ENCODE measurements at regions not wholly inside any gene's neighbourhood (a gene's known extent, or its start where the extent isn't known, plus 50 kb on each side); places are given as distances from the start of the nearest gene placed in this dataset.

DNA sequence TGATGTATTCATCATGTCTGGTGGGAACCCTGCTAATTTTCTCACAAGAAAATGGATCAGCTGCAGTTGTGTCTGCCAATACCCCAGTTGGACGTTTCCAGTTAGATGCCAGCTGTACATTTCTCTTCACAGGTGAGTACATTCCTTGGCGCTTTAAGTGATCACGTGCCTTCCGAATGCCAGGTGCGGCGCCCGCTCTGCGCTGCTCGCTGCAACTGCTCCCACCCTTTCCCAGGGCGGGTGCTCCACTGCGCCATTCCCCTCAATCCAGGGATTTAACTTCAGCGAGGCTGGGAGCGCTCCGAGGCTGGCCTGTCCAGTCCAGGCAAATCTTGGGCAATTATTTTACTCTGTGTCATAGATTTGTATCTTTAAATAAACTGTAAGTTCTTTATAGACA, 225.0 kb upstream of the RAB6C start:
- DNase-seq (ENCODE audit: low read depth): no peak

DNA sequence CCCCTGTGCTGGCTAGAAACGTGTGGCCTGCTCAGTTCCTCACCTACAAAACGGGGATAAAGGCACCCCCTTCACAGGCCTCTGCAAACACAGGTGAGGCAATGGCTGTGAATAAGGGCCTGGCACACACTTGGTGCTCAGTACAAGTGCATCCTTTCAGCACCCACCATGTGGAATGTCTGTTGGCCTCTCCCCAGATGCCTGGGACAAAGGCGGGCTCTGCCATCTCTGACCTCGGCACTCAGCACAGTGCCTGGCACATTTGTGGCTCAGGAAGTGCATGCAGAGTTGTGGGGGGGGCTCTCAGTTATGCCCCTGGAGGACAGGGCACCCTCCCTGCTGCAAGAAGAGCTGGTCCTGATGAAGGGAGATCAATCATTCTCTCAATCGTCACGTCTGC, 224.6 kb upstream of the RAB6C start:
- DNase-seq (ENCODE audit: low read depth): no peak

DNA sequence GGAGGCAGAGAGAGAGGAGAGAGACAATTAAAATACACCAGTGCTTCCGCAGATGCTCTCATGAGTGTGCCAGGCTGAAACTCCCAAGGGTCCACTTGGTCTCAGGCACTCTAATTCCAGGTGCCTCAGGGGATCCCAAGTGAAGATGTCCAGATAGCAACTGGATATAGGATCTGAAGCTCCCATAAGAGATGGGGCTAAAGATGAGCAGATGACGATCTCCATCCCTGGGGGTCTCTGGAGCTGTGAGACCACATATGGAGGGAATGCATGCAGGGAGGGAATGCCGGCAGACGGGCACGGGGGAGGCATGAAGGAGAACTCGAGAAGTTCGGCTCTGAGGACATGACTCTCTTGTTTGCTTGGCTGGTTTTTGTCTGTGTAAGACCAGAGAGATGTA, 223.7 kb upstream of the RAB6C start:
- DNase-seq (ENCODE audit: low read depth): no peak

DNA sequence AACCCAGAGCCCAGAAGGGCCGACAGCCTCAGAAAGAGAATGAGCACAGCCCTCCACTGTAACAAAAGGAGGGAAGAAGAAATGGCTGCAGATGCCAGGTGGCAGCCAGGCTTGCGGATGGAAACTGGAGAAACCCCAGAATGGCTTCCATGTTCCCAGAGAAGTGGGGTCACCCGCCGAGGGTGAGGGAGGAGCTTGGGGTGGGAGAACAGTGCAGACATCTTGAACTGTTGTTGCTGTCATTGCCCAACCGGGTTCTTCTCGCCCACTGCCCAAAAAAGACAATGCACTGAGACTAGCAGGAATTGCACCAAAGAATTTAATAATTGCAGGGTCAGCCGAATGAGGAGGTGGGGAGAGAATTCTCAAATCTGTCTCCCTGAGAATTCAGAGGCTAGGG, 223.2 kb upstream of the RAB6C start:
- DNase-seq (ENCODE audit: low read depth): no peak

DNA sequence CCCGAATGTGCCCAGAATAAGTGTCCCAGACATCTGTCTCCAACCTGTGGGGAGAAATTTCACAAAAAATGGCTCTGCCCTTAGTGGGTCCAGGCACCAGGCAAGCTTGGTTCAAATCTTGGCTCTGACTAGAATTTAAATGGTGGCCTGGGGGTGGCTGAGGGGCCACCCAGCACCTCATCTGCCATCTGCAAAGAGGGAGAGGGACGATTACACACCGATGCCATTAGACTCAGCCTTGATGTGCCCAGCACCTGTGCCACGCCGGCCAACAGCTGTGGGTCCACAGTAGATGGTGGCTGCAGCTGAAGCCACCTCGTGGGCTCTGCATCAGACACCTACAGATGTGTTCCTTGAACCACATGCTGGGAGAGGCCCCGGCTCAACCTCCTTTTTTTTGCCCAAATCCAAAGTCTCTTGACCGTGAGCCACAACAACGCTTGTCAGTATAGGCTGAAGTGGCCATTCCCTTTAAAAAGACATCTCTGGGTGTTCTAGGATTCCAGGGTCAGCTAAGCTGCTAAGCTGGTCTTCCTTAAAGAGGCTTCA, 222.0 kb upstream of the RAB6C start:
- no peak for DNase-seq (ENCODE audit: low read depth)

DNA sequence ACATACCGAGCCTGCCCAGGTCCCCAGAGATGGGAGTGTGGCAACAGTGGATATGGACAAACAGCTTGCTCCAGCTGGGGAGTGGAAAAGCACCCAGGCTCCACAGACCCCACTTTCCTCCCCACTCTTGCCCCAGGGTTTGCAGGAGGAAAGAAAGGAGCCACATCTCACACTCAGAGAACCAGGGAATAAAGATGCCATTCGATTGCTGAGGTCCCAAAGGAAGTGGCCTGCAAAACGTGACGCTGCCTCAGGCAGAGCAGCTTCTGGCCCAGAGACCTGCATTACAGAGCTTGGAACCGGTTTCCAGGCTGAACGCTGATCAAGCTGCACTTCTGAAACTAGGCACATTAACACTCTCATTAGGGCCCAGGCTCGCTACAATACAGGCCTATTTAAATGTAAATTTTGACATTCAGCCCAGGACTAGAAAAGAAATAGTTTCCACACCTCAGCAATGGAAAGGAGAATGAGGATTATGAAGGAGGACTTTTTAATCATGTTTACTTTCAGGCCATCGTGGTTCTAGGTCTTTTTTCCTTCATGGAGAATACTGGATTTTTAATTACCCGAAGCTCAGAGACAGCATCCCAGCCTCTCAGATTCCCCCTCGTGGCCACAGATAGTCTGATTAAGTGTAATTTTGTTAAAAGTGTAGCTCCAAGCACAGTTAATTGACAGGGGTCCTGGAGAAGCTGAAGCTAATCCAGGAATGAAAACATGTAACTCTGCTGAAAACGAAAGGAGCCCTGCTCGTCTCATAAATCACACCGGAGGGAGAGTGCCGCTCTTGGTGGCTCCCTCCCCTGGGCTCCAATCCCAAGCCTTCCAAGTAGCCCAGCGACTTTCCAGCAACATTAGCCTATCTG, 221.3 kb upstream of the RAB6C start:
- no peak for DNase-seq (ENCODE audit: low read depth)

DNA sequence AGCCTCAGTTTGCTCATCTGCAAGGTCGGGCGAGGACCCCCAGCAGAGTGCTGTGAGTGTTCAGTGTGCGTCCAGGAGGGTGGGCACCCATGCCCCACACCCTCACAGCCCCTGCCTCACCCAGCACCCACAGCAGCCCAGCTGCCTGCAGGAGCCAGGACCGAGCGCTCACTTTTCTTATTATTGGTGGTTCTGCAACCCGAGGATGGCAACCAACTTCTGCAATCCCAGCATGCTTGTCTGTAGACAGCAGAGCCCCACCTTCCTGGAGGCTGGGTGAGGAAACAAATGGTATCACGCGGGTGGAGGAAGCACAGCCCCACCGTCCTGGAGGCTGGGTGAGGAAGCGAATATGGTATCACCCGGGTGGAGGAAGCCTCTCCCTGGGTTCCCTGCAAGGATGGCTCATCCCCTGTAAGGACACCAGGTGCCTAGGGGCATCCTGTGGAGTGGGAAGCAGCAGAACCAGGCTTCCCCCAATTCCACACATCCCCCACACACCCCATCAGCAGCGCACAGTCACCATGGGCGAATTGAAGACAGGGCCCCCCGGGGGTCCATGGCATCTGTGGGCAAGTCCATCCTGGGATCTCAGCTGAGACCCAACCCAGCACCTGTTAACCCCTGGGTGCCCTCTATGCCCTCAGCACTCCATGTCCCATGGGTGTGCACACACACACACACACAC, 220.5 kb upstream of the RAB6C start:
- no peak for DNase-seq (ENCODE audit: low read depth)

DNA sequence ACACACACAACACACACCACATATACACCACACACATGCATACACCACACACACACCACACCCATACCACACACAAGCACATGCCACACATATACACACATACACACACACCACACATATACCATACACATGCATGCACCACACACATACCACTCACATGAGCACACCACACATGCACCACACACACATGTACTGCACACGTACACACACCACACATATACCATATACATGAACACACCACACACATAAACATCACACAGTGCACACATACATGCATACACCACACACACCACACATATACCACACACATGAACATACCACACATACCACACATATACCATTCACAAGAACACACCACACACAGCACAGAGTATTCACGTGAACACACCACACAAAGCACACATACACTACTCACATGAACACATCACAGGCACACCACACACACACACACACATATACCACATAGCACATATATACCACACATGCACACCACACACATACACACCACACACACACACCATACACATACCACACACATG, 219.9 kb upstream of the RAB6C start:
- DNase-seq (ENCODE audit: low read depth): no peak

DNA sequence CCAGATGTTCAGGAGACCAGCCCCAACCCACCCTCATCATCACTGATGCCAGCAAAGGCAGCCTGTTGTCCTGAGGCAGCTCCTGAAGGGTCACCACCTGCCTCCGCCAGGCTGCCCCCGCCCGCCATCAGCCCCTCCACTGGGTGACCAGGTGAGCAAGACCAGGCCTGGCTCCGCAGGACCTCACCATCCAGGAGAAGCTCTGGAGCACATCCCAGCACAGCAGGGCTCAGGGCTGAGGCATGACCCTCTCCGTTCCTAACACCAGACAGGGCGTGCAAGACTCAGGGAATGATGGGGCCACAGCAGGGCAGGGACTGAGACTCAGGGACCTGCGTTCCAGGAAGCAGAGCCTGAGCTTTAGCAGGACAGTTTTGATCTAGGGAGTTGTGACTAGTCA, 218.8 kb upstream of the RAB6C start:
- no peak for DNase-seq (ENCODE audit: low read depth)

DNA sequence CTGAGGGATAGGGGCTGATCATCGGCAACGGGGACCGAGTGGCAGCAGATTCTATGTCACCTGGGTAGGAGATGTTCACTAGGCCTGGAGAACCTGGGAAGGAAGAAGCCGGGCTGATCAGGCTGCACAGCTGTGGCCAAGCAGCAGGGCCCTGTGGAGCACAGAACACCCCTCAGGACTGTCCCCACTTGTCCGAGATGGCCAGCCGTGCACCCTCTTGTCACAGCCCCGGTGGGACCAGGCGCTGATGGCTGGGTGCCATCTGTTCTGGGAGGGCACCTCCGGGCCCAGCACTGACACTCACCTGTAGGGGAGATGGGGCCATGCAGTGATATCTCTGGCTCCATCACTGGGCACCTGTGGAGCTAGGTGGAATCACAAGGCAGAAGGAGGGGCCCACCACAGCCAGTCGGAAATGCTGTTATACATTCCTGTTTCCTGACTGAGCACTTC, 217.9 kb upstream of the RAB6C start:
- DNase-seq (ENCODE audit: low read depth): no peak

DNA sequence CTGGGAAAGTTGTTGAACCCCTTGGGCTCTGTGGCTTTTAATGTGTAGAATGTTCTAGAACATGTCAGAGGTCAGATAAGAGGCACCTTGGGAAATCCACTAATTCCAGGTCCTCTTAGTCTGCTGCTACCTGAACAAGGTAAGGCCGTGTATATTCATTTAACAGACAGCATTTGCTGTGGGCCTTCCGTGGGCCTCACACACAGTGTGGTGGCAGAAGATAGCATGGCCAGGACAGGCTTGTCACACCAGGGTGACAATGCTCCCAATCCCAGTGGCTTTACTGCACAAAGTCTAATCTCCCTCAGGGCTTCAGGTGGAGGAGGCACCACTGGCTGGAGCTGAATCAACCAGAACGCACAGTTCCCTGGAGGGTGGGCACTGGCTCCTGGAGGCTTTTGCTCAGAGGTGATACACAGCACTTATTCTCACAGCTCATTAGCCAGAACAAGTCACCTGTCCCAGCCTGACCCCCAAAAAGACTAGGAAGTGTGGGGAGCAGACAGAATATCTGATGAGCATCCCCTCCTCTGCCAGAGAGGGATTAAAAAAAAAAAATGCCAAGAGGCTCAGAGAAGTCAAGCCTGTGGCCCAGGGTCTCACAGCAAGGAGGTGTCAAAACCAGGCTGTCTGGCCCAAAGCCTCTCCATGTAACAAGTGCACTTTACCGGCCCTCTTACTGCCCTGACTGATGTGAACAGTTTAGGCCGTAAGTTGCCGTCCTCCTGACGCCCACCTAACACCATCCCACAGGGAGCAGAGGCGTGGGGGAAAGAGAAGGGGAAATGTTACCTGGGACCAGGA, 216.9 kb upstream of the RAB6C start:
- no peak for DNase-seq (ENCODE audit: low read depth)

DNA sequence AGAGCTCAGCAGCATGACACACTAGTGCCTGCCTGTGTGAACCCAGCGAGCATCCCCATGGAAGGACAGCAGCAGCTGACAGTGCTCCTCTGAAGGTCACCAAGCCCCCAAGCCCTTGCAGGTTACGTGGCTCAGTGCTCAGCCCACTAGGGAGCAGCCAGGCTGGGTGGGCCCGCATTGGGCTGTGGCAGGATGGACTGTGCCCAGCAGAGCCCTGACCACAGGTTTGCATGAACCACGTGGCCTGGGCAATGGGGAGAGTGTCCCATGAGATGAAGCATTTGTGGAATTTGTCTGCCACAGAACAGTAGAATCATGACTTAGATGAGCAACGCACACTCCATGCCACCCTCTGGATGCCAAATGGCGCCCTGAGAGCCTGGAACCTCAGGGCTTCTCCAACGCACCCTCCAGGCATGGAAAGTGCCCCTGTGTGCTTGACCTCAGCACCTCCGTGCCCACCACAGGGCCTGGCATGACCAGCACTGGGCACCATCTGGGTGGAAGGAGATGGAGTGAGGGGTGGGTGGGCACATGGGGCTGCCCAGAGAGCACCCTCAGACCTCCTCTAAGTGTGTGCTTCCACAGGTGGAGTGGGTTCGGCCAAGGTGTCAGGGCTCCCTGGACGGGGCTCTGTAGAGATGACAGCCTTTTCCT, 216.1 kb upstream of the RAB6C start:
- no peak for DNase-seq (ENCODE audit: low read depth)

DNA sequence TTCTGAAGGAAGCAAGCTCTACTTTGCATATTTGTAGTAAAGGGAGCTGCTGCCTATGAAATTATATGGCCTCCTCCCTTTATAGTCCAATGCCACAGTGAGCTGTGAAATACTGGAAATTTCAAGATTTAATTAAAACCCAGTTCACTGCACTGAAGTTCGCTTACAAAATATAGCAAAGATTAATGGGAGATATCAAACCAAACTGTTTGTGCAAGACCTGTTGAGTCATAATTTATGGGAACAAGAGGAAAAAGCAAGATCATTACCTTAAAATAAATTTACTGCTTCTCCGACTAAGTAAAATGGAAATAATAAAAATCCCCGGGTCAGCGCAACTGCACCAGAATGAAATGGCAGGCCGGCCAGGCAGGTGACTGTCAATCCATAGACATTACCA, 215.5 kb upstream of the RAB6C start:
- no peak for DNase-seq (ENCODE audit: low read depth)

DNA sequence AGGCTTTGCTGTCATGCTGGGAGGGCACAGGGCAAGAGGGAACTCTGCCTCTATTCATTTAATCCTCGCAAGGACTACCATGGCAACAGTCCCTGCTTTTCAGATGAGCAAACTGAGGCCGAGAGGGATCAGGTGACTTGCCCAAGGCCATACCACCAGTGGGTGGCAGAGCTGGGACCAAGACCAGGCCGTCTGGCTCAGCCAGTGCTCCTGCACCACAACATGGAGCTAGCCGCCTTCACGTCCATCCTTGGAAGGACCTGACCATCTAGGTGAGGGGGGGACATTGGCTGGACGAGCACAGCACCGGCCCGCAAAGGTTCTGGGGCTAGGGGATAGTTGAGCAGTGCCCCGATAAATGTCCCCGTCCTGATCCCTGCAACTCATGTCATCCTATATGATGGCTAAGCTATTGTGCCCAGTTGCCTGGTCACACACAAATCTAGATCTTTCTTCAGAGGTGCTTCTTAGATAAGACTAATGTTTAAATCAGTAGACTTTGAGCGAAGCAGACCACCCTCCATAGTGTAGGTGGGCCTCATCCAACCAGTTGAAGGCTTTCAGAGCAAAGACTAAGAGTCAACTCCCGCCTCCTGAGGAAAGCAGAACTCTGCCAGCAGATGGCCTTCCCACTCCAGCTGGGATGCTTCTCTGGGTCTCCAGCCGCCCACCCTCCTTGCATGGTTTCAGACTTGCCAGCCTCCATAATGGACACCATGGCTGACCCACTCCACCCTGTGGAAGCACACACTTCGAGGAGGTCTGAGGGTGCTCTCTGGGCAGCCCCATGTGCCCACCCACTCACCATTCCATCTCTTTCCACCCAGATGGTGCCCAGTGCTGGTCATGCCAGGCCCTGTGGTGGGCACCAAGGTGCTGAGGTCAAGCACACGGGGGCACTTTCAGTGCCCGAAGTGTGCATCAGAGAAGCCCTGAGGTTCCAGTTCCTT, 214.8 kb upstream of the RAB6C start:
- DNase-seq (ENCODE audit: low read depth): no peak

DNA sequence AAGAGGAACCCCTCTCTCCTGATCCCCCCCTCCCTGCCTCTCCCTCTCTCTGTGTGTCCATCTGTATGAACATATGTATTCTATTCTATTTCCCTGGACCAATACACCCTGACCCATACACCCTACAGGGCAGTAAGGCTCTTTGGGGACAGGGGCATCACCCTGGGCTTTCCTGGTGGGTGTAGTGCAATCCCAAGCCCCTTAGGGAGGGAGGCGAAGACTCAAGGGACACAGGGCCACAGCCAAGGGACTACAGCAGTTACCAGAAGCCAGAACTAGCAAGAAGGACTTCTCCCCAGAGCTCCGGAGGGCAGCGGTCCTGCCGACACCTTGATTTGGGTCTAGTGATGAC, 214.2 kb upstream of the RAB6C start:
- DNase-seq (ENCODE audit: low read depth): no peak

DNA sequence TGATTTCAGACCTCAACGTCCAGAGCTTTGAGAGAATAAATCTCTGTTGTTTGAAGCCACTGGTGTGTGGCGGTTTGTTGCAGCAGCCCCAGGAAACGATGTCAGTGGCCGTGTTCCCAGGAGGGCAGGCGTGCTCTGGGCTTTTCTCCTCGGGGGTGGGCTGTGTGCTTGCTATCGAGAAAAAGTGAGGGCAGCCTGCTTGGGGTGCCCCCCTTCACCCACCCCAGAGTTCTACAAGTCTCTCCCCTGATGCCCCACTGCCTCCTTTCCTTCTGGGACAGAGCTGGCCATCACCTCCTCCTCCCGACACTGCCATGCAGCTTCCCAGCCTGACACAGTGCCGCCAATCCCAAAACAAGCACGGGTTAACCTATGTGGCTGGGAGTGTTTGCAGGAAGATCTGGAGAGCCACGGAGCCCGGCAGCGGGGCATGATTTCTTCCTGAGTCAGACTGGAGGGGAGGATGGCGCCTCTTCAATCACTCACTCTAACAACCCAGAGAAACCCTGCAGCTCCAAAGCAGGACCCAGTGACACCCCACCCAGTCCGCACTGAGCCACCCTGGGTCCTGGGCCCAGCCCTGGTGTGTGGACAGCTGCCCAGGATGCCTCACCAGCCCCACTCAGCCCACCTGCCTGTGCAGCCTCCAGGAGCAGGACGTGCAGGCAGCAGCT, 213.7 kb upstream of the RAB6C start:
- no peak for DNase-seq (ENCODE audit: low read depth)

DNA sequence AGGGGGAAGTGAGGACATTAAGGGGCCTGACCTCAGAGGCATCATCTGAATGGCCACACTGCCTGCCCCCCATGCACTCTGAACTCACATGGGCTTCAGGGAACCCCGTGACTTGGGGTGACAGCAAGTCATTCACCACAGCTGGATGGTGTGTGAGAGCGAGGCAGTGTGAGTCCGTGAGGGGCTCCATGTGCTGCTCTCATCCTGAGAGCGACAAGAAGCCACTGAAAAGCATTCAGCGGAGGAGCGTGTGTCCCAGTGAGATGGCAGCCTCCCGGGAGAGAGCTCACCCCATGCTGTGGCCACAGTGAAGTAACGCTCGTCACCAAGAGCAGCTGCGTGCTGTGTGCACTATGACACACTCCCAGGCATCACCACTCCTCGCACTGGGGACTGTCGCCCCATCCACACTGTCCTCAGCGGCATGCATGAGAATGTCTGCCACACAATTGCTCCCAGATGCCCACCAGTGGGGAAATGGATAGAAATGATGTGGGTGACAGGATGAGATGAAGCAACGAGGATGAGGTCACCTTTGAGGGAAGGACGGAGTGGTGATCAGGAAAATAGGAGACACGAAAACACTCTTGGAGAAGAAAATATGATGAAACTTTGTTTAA, 213.0 kb upstream of the RAB6C start:
- DNase-seq (ENCODE audit: low read depth): no peak

DNA sequence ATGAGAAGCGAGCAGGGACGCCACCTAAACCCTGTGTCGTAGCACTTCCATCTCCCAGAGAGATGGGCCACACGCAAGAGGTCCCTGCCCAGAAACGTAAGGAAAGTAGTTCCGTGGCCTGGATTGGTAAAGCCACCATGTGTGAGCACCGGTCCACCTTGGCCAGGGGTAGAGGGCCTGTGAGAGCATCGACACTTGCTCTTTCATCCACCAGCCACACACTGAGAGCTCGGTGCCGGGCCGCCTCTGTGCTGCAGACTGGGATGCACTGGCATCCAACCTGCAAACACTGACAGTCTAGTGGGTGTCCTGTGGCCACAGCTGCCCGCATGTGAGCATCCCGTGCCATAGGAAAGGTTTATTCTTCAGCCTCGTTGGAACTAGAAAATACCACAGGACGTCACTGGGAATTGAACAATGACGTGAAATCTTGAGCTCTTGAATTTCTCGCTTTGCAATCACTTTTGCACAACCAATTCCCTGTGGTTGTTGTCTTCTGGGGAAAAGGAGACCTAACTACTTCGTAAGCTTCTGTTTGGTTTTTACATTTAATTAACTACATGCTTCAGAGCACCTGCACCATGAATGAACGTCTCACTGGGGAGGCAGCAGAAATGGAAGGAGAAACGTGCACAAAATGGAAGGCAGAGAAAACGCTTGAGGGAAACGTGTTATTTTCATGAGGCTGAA, 212.0 kb upstream of the RAB6C start:
- no peak for DNase-seq (ENCODE audit: low read depth)

DNA sequence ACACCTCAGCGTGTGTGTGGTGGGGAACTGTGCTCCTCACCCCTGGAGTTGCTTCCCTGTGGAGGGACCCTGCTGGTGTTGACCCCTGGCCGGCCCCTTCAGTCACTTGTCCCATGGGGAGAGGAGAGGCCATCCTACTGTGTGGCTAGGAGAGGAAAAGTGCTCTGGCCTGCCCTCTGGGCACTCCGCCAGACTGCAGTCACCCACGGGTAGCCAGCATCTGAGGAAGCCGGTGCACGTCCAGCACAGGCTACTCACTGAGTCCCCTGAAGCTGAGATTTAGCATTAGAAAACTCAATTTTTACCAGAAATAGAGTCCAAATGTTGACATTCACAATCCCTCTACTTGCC, 211.5 kb upstream of the RAB6C start:
- no peak for DNase-seq (ENCODE audit: low read depth)

Data from GM04504 (cell line).